ENCODE measurements at regions not wholly inside any gene's neighbourhood (a gene's known extent, or its start where the extent isn't known, plus 50 kb on each side); places are given as distances from the start of the nearest gene placed in this dataset.

DNA sequence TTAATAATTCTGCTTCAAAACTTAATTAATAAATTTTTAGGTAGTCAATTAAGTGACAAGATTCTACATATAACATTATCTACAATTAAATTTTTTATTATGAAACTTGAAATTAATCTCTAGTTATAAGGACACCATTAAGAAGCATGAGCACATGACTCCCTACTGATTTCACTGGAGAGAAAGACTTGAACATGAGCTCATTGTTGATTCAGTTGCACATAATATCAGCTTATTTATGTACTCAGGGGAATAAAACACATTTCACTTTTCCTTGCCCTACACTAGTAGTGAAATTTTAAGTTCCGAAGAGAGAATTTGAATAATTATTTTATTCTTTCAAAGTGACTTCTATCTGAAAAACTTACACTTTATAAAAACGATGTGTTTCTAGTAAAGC, 370.2 kb upstream of the EPHA7 start:
- TF ChIP-seq, protein P1, sequence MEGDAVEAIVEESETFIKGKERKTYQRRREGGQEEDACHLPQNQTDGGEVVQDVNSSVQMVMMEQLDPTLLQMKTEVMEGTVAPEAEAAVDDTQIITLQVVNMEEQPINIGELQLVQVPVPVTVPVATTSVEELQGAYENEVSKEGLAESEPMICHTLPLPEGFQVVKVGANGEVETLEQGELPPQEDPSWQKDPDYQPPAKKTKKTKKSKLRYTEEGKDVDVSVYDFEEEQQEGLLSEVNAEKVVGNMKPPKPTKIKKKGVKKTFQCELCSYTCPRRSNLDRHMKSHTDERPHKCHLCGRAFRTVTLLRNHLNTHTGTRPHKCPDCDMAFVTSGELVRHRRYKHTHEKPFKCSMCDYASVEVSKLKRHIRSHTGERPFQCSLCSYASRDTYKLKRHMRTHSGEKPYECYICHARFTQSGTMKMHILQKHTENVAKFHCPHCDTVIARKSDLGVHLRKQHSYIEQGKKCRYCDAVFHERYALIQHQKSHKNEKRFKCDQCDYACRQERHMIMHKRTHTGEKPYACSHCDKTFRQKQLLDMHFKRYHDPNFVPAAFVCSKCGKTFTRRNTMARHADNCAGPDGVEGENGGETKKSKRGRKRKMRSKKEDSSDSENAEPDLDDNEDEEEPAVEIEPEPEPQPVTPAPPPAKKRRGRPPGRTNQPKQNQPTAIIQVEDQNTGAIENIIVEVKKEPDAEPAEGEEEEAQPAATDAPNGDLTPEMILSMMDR (conservative IDR thresholded peaks at IDR 0.05 in 1 of 2, IDR thresholded peaks at IDR 0.05 in 1 of 2; ENCODE audit: low read depth in 1 of 2, low read length in 2 of 2): no peak
- no peak for TF ChIP-seq EZH2 (IDR thresholded peaks at IDR 0.05; ENCODE audit: low read length, missing control alignments)
